ENCODE measurements at regions not wholly inside any gene's neighbourhood (a gene's known extent, or its start where the extent isn't known, plus 50 kb on each side); places are given as distances from the start of the nearest gene placed in this dataset.

DNA sequence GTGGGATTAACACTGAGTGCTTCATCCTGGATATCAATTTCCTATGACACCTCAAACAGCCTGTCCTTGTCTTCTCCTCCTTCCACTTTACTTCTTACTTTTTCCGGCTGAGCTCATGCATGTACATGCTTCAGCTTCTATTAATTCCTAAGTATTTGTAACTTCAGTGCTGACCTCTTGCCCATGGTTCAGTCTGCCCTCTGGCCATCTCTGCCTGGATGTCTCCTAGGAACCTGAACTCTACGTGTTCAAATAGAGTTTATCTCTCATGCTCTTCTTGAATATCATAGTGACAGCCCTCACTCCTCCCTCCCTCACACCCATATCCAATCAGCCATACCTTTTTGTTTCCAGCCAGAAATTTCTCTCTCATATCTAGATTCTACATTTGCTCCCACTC, 141.6 kb downstream of the ATP23 start:
- no peak for TF ChIP-seq CTCF (conservative IDR thresholded peaks at IDR 0.05 in 1 of 2, IDR thresholded peaks at IDR 0.05 in 1 of 2; ENCODE audit: extremely low read depth in 1 of 2, insufficient read depth in 1 of 2, low read depth in 1 of 2, low read length in 2 of 2)
- no peak for TF ChIP-seq EZH2 (IDR thresholded peaks at IDR 0.05; ENCODE audit: borderline replicate concordance, low read length)

Measured in mammary epithelial cell (primary cell).